Smooth muscle cell (in vitro differentiated cells): ENCODE measurements at regions not wholly inside any gene's neighbourhood (a gene's known extent, or its start where the extent isn't known, plus 50 kb on each side); places are given as distances from the start of the nearest gene placed in this dataset.

Experiments
- DNase-seq: peaks from one replicate; lab custom pipeline; 2025; ENCODE audit not compliant: unreplicated experiment; lab: John Stamatoyannopoulos, UW
- H2AFZ ChIP-seq: fragments of 200-600 bp; sonication (generic); 2 replicates; pipeline ENCODE4 v1.6.0; 2016; ENCODE audit warnings: antibody characterized with exemption, low read depth, mild to moderate bottlenecking
- H3F3A ChIP-seq: fragments of 200-600 bp; sonication (generic); 2 replicates; pipeline ENCODE4 v1.6.0; 2017; ENCODE audit warnings: antibody characterized with exemption, low read depth
- H3K27ac ChIP-seq: fragments of 200-600 bp; sonication (generic); 2 replicates; pipeline ENCODE4 v1.5.1; 2016; ENCODE audit warnings: low read depth, mild to moderate bottlenecking
- H3K27me3 ChIP-seq: fragments of 200-600 bp; sonication (generic); 2 replicates; pipeline ENCODE4 v1.6.1; 2016; ENCODE audit warnings: low read depth, mild to moderate bottlenecking
- H3K36me3 ChIP-seq: fragments of 200-600 bp; sonication (generic); 2 replicates; pipeline ENCODE4 v1.5.1; 2016; ENCODE audit warnings: low read depth
- H3K4me1 ChIP-seq: fragments of 200-600 bp; sonication (generic); 2 replicates; pipeline ENCODE4 v1.5.1; 2016; ENCODE audit warnings: low read depth
- H3K4me2 ChIP-seq: fragments of 200-600 bp; sonication (generic); 2 replicates; pipeline ENCODE4 v1.6.0; 2016; ENCODE audit warnings: mild to moderate bottlenecking
- H3K4me3 ChIP-seq: fragments of 200-600 bp; sonication (generic); 2 replicates; pipeline ENCODE4 v1.5.1; 2016; ENCODE audit warnings: mild to moderate bottlenecking
- H3K79me2 ChIP-seq: fragments of 200-600 bp; sonication (generic); 2 replicates; pipeline ENCODE4 v1.6.0; 2016; ENCODE audit warnings: low read depth, mild to moderate bottlenecking
- H3K9ac ChIP-seq: fragments of 200-600 bp; sonication (generic); 2 replicates; pipeline ENCODE4 v1.6.0; 2016; ENCODE audit warnings: low read depth
- H3K9me3 ChIP-seq: fragments of 200-600 bp; sonication (generic); replicated peaks from 2 replicates; pipeline ENCODE4 v1.5.1; 2016; ENCODE audit warnings: low read depth
- H4K20me1 ChIP-seq: fragments of 200-600 bp; sonication (generic); 2 replicates; pipeline ENCODE4 v1.6.0; 2016; ENCODE audit warnings: low read depth
- WGBS: methylation state at CpG from one replicate; pipeline ENCODE4 v1.1.7; 2016; ENCODE audit warnings: low lambda C conversion rate; 5-methylcytosine and 5-hydroxymethylcytosine counted together
- TF ChIP-seq, protein P1 (sequence below): fragments of 200-600 bp; sonication (generic); IDR thresholded peaks from 2 replicates; pipeline ENCODE4 v1.5.1; 2017; ENCODE audit warnings: borderline replicate concordance, mild to moderate bottlenecking, antibody characterized with exemption; ENCODE audit not compliant: insufficient read depth, poor library complexity, severe bottlenecking

DNA sequence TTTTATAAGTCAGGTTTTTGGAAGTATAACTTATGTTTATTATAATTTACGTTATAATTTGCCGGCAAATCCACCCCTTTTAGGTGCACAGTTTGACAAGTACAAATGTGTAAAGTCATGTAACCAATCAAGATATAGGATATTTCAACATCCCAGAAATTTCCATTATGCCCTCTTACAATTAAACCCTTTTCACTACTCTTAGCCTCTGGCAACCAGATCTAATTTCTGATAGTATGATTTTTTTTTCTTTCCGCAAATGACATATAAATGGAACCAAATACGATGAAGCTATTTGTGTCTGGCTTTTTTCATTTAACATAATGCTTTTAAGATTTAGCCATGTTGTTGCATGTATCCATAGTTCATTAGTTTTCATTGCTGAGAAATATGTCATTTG is 69.5 kb upstream of the HTATIP2 start:
- DNase-seq, result no peak

DNA sequence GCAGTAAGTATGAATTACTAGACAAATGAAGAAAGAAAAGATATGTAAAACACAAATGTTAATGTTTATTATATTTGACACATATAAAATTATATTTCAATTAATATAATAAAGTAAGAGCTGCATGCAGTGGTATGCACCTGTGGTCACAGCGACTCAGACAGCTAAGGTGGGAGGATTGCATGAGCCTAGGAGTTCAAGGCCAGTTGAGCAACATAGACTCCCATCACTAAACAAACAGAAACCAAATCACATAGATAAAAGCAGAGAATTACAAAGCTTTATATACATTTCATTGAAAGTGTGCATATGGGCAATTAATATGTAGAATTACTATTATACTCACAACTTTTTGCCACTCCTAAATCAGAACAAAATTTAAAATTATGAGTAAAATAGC is 70.0 kb upstream of the HTATIP2 start:
- H3F3A ChIP-seq, result no peaks in the 10 kb centered on the region
- TF ChIP-seq, protein P1, sequence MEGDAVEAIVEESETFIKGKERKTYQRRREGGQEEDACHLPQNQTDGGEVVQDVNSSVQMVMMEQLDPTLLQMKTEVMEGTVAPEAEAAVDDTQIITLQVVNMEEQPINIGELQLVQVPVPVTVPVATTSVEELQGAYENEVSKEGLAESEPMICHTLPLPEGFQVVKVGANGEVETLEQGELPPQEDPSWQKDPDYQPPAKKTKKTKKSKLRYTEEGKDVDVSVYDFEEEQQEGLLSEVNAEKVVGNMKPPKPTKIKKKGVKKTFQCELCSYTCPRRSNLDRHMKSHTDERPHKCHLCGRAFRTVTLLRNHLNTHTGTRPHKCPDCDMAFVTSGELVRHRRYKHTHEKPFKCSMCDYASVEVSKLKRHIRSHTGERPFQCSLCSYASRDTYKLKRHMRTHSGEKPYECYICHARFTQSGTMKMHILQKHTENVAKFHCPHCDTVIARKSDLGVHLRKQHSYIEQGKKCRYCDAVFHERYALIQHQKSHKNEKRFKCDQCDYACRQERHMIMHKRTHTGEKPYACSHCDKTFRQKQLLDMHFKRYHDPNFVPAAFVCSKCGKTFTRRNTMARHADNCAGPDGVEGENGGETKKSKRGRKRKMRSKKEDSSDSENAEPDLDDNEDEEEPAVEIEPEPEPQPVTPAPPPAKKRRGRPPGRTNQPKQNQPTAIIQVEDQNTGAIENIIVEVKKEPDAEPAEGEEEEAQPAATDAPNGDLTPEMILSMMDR, result no peak
- H3K79me2 ChIP-seq, result no peaks in the 10 kb centered on the region
- no peaks in the 10 kb centered on the region for H4K20me1 ChIP-seq
- H3K36me3 ChIP-seq, result no peaks in the 10 kb centered on the region
- no peak overlapping the region for H3K9ac ChIP-seq
- peaks cover 36% of the 10 kb centered on the region for H3K4me1 ChIP-seq
- no peaks in the 10 kb centered on the region for H3K9me3 ChIP-seq
- peaks cover 67% of the 10 kb centered on the region for H3K27me3 ChIP-seq
- no peak overlapping the region for H3K4me2 ChIP-seq
- no peak overlapping the region for H3K4me3 ChIP-seq
- DNase-seq, result no peak
- WGBS, result 94% methylated on average over 1 of the region's 1 CpG
- no peak overlapping the region for H2AFZ ChIP-seq
- no peak overlapping the region for H3K27ac ChIP-seq

More for the DNA sequence above, 69.5 kb upstream of the HTATIP2 start:
- Histone ChIP-seq H4K20me1 (no peaks in the 10 kb centered on the region), H3K4me3 (no peak overlapping the region), H2AFZ (no peak overlapping the region), H3K4me2 (no peak overlapping the region), H3K27ac (no peak overlapping the region), H3K36me3 (no peaks in the 10 kb centered on the region), H3K9me3 (no peaks in the 10 kb centered on the region), H3F3A (no peaks in the 10 kb centered on the region), H3K9ac (no peak overlapping the region), H3K27me3 (peaks cover 66% of the 10 kb centered on the region), H3K79me2 (no peaks in the 10 kb centered on the region), H3K4me1 (peaks cover 32% of the 10 kb centered on the region)
- 93% methylated on average over 4 of the region's 4 CpGs for WGBS
- TF ChIP-seq, protein P1, result no peak

DNA sequence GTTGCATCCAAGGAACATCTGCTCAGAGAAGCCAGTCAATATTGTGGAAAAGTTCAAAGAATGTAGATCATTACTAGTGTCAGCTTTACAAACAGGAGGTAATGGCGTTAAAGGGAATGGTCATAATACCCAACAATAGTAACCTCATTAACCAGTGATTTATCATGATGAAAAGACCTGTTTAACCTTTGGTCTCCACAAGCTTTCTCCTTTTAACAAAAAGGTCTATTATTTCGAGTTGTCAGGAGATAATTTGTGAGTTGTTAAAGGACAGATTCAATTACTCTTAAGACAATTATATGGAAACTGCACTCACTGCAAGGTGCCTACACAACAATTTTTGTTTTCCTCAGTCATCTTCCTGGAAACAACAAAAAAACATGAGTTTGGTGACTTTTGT is 73.8 kb upstream of the HTATIP2 start:
- no peak overlapping the region for H3K4me2 ChIP-seq
- H3F3A ChIP-seq, result no peaks in the 10 kb centered on the region
- TF ChIP-seq, protein P1, result no peak
- H3K9me3 ChIP-seq, result no peaks in the 10 kb centered on the region
- no peak for DNase-seq
- peaks cover 57% of the 10 kb centered on the region for H3K27me3 ChIP-seq
- no peak overlapping the region for H3K4me3 ChIP-seq
- H3K9ac ChIP-seq, result no peak overlapping the region
- no peak overlapping the region for H3K27ac ChIP-seq
- H4K20me1 ChIP-seq, result no peaks in the 10 kb centered on the region
- no peak overlapping the region for H2AFZ ChIP-seq
- no peaks in the 10 kb centered on the region for H3K36me3 ChIP-seq
- H3K4me1 ChIP-seq, result peaks cover 50% of the 10 kb centered on the region
- 71% methylated on average over 2 of the region's 2 CpGs for WGBS
- no peaks in the 10 kb centered on the region for H3K79me2 ChIP-seq

DNA sequence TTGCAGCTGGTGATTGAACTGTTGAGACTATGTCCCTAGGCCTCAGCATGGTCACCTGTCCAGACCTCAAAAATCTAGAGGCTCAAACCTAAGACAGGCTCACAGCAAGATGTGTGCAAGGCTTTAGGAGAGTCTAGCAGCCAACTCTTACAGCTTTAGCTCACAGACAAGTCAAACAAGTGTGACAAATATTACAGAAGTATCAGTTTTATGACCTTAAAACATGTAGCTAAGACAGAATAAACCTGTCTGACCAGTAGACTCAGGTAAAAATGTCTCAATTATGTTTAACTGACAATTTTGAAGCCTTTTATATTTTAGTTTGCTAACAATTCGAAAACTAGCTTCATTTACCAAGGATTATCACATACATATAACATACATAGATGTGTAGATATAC is 80.0 kb upstream of the HTATIP2 start:
- no peak overlapping the region for H3K27ac ChIP-seq
- H3K4me2 ChIP-seq, result no peak overlapping the region
- H3K9ac ChIP-seq, result no peak overlapping the region
- no peaks in the 10 kb centered on the region for H4K20me1 ChIP-seq
- peaks cover 18% of the 10 kb centered on the region for H3K4me1 ChIP-seq
- no peaks in the 10 kb centered on the region for H3K79me2 ChIP-seq
- no peaks in the 10 kb centered on the region for H3K9me3 ChIP-seq
- H2AFZ ChIP-seq, result no peak overlapping the region
- no peaks in the 10 kb centered on the region for H3K36me3 ChIP-seq
- TF ChIP-seq, protein P1, result no peak
- no peaks in the 10 kb centered on the region for H3F3A ChIP-seq
- no peak for DNase-seq
- 89% methylated on average over 1 of the region's 1 CpG for WGBS
- H3K27me3 ChIP-seq, result peaks cover 26% of the 10 kb centered on the region
- no peak overlapping the region for H3K4me3 ChIP-seq
